GM23248 (cell line): ENCODE measurements at regions not wholly inside any gene's neighbourhood (a gene's known extent, or its start where the extent isn't known, plus 50 kb on each side); places are given as distances from the start of the nearest gene placed in this dataset.

Experiments used
- EZH2 ChIP-seq: fragments of 200-600 bp; sonication (generic); IDR thresholded peaks from 2 replicates; pipeline ENCODE4 v1.6.1; 2018; ENCODE audit warnings: antibody characterized with exemption, mild to moderate bottlenecking; ENCODE audit not compliant: insufficient read depth, poor library complexity, severe bottlenecking
- EZH2phosphoT487 ChIP-seq: fragments of 200-600 bp; sonication (generic); IDR thresholded peaks from 2 replicates; pipeline ENCODE4 v1.6.1; 2018; ENCODE audit warnings: antibody characterized with exemption, moderate library complexity, mild to moderate bottlenecking, low read depth; ENCODE audit not compliant: insufficient read depth

DNA sequence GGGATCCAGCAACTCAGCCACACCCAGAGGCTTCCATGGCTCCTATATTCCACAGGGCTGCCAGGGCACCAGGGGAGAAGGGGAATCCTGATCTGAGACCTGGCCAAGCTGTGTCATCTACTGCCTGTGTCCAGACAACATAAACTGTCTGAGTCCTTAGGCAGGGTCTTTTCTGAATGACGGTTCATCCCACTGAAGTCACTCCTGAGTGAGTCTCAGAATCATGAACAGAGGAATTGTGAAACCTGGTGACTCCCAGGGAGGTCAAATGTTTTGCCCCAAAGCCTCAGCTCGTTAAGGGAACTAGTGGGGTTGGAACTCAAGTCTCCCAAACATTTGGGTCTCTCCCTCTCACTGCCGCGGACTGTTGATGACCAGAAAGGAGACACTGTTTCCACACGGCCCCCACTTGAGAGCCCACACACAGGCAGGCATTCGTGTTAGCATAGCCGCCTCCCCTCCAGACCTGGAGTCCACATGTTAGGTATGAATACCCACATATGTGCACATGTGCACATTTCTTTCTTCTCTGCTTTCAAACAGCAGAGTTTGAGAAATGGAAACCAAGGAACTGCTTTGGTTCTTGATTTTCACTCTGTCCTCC is 87.2 kb upstream of the KCNK12 start:
- TF ChIP-seq EZH2phosphoT487 (no peak), EZH2 (no peak)
